RKO (cell line): ENCODE measurements at regions not wholly inside any gene's neighbourhood (a gene's known extent, or its start where the extent isn't known, plus 50 kb on each side); places are given as distances from the start of the nearest gene placed in this dataset.
"Not testable (repeated sequence)": the region's sequence is repeated elsewhere in the genome, so short reads cannot be mapped to it uniquely, and the experiment has no call there.

Experiments
- DNase-seq: peaks from one replicate; pipeline ENCODE4 v3.0.0-alpha.2; 2016; ENCODE audit warnings: low spot score

DNA sequence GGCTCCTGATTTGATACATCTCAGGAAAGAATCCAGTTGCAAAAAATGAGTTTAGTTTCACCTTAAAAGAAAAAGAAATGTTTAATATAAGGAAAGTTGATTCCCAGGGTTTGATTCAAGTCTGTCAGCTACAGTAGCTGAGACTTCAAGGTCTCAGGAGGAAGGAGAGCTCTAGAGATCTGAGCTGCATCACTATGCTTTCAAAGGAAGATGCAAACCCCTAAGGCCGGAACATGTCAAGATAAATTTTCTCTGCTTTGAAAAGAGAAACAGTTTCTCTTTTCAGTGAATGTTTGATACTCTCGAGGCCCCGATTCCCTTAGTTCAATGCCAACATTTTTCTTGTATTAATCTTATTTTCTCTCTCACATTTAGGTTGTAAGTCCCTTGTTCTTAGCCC, 128.6 kb downstream of the RGPD3 start:
- DNase-seq: no peak

DNA sequence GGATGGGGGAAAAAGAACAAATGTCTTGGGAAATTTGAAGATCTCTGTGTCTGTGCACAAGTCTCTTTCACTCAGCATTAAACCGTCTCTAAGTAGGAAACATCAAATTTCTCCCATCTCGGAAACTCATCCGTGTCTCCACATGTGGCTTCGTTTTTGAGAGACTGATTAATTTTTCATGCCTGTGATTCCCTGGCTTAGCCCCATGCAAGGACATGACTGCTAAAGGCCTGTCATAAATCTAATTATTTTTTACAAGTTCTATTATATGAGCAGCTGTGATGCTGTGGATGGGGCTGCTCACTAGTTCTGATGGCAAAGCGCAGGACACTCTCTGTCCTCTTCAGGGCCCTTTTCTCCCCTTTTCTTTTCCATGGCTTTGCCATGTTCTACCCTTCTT, 129.1 kb downstream of the RGPD3 start:
- no peak for DNase-seq

DNA sequence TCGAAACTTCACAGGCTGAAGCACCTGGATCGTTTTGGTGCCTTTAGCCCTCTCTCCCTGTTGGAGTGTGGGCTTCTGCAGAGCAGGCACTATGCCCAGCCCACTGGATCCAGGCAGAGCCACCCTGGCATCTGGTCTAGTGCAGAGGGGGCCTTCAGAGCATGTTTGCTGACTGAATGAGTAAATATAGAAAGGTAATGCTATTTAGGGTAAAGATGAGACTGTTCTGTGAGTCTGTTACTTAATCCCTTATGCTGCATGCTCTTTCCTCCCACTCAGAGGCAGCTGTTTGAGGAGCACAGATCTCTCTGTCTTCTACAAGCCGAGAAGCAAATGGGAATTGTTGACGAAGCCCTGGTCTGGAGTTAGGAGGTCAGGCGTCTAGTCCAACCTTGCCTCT, 130.2 kb downstream of the RGPD3 start:
- DNase-seq: no peak

DNA sequence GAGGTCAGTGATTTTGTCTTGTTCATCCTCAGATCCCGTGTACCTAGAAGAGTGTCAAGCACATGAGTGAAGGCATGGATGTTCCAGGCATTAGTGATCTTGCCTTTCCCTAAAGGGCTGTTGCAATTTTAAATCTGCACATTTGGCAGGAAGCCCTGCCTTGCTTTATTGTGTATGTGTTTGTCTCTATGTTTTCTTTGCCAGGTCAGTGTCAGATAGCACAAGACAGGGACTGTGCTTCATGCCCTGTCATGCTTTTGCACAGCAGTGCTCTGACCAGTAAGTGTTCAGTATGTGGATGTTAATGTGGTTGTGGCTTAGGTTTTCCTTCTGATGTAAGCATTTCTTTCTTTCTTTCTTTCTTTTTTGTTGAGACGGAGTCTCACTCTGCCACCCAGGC, 131.5 kb downstream of the RGPD3 start:
- DNase-seq: no peak

DNA sequence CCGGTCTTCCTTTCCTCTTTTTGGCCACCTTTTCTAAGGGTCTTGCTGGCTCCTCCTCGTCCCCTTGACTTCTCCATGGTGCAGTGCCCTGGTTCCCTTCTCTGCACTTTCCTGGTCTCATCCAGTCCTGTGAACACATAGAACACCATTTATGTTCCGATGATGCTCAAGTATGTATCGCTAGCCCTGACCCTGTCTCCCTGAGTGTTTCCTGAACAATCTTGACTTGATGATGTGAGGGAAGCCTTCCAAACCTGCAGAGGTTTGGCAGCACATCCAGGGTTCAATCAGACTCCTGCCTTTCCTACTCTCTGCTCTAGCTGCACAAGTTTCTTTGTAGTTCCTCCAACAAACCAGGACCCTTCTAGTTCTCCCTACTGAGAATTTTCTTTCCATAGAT, 132.1 kb downstream of the RGPD3 start:
- DNase-seq: no peak

DNA sequence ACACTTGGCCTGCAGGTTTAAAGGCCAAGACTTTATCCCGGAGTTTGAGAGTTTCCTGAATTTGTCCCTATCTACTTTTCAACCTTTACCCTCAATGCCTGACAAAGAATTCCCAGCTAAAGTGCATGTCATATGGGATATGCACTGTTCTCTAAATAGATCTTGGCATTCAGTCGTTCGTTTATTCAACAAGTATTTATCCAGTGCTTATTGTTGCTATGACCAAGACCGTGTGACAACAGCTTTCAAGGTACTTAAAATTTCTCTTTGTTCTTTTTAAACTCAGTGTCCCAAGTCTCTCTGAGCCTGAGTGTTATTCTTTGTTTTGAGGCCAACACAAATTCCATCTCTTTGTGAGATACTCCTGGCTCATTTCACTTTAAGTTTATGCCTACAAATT, 133.4 kb downstream of the RGPD3 start:
- no peak for DNase-seq

DNA sequence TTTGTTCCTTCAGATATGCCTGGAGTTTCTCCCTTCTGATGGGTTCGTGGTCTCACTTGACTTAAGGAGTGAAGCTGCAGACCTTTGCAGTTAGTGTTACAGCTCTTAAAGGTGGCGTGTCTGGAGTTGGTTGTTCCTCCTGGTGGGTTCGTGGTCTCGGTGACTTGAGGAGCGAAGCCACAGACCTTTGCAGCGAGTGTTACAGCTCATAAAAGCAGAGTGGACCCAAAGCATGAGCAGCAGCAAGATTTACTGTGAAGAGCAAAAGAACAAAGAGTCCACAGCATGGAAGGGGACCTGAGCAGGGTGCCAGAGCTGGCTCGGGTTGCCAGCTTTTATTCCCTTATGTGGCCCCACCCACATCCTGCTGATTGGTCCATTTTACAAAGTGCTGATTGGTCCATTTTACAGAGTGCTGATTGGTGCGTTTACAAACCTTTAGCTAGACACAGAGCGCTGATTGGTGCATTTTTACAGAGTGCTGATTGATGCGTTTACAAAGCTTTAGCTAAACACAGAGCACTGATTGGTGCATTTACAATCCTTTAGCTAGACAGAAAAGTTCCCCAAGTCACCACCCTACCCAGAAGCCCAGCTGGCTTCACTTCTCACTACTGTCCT, 134.8 kb downstream of the RGPD3 start:
- not testable (repeated sequence) for DNase-seq

DNA sequence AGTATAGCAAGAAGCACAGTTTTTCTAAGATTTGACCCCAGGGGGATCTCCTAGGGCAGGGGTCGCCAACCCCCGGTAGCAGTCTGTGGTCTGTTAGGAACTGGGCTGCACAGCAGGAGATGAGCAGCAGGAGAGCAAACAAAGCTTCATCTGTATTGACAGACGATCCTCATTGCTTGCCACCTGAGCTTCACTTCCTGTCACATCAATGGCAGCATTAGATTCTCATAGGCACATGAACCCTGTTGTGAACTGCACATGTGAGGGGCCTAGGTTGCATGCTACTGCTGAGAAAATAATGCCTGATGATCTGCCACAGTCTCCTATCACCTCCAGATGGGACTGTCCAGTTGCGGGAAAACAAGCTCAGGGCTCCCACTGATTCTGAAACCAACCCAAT, 136.2 kb downstream of the RGPD3 start:
- no peak for DNase-seq

DNA sequence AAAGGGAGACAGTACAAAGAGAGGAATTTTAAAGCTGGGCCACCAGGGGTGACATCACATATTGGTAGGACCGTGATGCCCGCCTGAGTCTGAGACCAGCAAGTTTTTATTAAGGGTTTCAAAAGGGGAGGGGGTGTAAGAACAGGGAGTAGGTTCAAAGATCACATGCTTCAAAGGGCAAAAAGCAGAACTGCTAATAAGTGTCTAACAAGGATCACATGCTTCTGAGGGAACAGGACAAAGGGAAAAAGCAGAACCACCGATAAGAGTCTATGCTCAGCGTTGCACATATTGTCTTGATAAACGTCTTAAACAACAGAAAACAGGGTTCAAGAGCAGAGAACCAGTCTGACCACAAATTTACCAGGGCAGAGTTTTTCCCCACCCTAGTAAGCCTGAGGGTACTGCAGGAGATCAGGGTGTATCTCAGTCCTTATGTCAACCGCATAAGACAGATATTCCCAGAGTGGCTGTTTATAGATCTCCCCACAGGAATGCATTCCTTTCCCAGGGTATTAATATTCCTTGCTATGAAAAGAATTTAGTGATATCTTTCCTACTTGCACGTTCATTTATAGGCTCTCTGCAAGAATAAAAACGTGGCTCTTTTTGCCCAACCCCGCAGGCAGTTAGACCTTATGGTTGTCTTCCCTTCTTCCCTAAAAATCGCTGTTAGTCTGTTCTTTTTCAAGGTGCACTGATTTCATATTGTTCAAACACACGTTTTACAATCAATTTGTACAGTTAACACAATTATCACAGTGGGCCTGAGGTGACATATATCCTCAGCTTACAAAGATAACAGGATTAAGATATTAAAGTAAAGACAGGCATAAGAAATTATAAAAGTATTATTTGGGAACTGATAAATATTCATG, 136.5 kb upstream of the UXS1 start:
- DNase-seq: not testable (repeated sequence)

DNA sequence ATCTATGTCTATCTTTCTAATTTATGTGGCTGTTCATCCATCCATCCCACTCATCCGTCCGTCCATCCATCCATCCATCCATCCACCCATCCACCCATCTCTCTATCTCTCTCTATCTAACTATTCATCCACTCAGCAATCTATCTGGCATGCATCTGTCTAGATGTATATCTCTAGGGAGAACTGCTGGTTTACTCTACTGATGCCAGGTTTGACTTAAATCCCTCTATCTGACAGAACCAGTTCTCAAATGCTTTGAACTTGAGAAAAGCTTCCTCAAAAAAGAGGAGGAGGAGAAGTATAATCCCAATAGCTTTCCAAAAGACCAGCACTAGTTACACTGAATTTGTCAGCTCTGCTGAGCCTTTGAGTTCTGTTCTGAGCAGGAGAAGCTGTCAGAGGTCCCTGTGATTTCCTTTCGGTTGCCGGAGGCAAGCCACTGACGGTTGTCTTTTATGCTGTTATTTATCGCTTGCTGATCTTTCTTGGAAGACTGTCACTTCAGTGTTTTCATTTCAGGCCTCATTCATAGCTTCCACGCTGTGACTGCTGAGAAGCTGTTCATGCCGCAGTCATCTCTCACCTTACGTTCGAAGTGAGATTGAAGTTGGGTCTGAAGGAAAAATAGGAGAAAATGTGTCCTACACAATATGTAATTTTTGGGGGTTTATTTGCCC, 129.4 kb upstream of the UXS1 start:
- DNase-seq: no peak

DNA sequence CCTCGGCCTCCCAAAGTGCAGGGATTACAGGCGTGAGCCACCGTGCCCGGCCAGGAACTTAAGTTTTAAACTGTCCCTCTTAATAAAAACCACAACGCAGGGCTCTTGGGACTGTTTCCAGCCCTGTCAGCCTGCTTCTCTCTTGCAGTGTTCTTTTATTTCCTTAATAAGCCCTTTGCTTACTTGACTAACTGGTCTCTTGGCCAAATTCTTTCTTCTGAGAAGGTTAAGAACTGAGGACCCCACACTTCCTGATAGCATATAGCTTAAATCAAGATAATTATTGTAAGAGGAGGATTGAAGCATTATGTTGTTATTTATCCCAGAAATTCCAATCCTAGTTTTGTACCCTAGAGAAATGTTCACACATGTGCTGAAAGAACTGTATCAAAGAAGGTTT, 128.2 kb upstream of the UXS1 start:
- DNase-seq: no peak

DNA sequence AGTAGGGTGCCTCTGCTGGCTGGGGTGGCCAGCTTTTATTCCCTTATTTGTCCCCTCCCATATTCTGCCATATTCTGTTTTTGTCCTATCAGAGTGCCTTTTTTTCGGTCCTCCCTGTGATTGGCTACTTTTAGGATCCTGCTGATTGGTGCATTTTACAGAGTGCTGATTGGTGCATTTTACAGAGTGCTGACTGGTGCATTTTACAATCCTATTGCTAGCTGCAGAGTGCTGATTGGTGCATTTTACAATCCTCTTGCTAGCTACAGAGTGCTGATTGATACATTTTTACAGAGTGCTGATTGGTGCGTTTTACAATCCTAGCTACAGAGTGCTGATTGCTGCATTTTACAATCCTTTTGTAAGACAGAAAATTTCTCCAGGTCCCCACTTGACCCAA, 126.3 kb upstream of the UXS1 start:
- not testable (repeated sequence) for DNase-seq

DNA sequence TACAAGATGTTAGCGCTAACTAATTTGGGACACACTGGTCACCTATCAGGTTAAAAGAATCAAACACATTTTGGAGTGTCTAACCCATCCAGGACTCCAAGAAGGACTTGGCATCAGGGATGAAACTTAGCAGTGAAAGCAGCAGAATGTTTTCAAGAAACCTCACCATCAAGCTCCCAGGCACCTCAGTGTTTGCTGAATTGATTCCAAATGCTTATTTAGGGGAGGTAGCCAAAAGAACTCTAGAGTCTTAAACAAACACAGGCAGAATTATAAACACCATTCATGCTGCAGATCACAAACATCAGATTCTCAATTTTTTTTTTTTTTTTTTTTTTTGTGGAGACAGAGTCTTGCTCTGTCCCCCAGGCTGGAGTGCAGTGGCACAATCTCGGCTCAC, 122.8 kb upstream of the UXS1 start:
- DNase-seq: no peak

DNA sequence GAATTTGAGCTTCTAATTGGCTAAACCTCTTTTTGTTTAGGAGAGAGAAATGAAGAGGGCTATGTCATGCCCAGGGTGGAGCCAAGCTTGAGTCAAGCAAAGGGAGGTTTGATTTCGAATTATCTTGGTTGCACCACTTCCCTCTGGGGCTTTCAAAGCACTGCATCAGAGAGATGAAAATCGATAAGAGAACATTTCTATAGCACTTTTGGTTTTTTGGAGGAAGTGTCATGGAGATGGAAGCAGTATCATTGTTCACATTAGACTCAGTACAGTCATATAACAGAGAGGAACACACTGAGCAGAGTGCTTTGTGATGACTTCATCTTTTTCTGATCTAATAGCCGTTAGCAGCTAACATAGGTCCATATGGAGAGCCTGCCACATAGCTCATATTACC, 120.3 kb upstream of the UXS1 start:
- no peak for DNase-seq

DNA sequence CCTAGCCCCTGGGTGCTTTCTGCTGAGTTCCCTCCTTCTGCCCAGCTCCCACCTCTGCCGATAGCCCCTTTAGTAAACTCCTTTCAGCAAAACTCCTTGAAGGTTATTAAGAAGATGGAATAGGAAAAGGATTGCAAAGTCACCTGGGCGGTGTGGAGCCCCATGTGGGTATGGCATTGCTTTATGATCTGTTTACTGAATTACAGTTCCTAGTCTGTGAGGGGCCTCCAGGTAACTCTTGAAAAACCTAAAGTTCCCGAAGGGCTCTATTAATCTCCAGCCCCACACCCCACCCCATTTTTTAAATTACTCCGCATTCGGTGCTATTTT, 116.9 kb upstream of the UXS1 start:
- no peak for DNase-seq

DNA sequence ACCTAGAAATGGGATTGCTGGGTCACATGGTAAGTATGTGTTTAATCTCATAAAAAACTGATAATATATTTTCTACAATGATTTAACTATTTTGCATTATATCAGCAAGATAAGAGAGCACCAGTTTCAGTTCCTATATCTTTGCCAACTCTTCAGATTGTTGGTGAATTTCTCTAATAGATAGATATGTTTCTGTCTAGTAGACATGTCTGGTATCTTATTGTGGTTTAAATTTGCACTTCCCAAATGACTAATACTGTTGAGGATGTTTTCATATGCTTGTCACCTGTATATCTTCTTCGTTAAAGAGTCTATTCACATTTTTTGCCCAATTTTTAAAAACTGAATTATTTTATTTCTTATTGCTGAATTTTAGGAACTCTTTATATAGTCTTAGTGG, 113.8 kb upstream of the UXS1 start:
- no peak for DNase-seq

DNA sequence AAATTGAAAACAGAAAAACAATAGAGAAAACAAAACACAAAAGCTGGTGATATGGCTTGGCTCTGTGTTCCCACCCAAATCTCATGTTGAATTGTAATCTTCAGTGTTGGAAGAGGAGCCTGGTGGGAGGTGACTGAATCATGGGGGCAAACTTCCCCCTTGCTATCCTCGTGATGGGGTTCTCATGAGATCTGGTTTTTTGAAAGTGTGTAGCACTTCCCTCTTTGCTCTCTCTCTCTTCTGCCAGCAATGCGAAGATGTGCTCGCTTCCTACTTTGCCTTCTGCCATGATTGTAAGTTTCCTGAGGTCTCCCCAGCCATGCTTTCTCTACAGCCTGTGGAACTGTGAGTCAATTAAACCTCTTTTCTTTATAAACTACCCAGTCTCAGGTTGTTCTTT, 112.3 kb upstream of the UXS1 start:
- no peak for DNase-seq

DNA sequence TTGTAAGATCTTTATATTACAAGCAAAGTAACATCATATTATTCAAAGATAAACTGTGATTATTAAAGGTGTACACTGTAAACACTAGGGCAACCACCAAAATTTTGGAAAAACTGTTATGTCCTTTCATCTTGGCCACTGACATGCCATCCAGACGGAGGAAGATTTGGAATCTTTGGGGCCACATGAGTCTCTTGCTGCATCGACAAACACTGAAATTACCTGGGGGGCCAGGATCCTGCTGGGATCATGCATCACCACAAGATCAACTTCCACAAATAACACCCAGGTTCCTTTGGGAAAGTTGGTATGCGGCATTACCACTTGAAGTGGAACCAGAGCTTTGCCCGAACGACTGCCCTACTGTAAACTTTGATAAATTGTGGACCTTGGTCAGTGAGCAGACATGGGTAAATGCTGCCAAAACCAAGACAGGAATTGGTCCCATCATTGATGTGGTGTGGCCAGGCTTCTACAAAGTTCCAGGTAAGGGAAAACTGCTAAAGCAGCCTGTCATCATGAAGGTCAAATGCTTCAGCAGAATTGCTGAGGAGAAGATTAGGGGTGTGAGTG, 110.6 kb upstream of the UXS1 start:
- DNase-seq: no peak

DNA sequence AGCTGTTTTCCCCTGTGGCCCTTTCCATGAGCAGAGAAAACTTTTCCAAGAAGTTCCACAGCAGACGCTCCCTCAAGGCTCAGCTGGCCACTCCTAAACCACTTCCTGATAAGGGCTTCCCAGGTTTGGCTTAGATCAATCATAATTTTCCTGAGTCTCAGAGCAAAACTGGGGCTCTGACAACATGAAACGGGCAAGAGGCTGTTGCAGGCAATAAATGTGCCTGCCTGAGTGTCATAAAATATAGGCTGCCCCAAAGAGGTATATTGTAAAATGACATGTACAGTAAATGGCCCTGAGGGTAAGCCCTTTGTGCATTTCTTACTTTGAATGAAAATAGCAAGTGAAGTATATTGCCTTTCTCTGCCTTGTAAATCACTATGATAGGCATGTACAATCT, 105.6 kb upstream of the UXS1 start:
- DNase-seq: no peak

DNA sequence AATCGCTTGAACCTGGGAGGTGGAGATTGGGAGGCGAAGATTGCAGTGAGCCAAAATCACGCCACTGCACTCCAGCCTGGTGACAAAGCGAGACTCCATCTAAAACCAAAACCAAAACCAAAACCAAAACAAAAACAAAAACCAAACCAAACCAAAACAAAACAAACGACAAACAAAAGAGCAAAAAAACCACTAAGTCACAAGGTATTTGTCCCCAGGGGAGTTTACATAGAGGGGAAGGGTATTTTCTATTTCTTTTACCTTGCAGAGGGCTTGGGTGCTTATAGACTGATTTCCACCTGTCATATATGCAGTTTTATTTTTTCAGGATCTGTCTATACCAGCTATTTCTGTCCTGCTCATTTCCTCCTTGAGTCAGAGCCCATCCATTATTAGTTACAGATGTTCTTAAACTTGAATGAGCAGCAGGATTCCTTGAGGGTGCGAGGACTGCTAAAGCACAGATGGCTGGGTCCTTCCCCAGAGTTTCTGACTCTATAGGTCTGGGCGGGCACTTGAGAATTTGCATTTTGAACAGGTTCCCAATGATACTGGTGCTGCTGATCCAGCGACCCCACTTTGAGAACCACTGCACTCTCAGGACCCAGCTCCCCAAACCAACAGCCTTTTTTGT, 102.2 kb upstream of the UXS1 start:
- no peak for DNase-seq

DNA sequence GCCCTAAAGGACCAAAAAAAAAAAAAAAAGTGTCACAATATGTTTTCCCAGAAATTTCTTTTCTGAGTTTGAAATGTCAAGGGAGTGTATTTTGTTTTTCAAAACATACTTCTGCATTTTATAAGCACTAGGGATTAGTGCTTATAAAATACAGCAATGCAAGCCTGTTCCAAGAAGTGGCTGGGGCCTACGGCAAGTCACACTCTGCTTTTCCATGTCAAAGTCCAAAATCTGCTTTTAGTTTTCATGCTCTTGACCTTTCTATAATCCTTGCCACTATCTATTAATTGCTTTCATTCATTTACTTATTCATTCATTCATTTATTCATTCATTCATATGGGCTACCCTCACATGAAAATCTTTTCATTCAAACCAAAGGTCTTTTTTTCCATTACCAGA, 100.1 kb upstream of the UXS1 start:
- no peak for DNase-seq

DNA sequence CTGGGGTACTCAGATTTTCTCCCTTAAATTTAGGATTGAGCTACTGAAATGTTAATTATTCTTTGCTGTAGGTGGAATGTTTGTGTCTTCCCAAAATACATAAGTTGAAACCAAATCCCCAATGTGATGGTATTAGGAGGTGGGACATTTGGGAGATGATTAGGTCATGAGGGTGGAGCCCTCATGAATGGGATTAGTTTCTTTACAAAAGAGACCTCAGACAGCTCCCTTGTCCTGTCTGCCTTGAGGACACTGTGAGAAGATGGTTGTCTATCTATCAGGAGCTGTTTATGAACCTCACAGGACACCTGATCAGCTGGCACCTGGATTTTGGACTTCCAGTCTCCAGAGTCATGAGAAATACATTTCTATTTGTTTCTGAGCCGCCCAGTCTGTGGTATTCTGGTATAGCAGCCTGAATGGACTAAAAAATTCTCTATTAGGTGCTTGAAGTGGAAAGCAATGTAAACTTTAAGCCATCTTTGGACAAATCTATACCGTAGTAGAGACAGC, 99.2 kb upstream of the UXS1 start:
- no peak for DNase-seq
